ENCODE measurements at regions not wholly inside any gene's neighbourhood (a gene's known extent, or its start where the extent isn't known, plus 50 kb on each side); places are given as distances from the start of the nearest gene placed in this dataset.

GRCh38 chr4:141919649-141920048 lies 283.3 kb downstream of the IL15 start:
- TF ChIP-seq SMC3 (conservative IDR thresholded peaks at IDR 0.05; ENCODE audit: poor library complexity) (no peak), CTCF (IDR thresholded peaks at IDR 0.05; ENCODE audit: poor library complexity, severe bottlenecking) (no peak), POLR2AphosphoS5 (IDR thresholded peaks at IDR 0.05) (peak; percentile 33), EZH2 (IDR thresholded peaks at IDR 0.05; ENCODE audit: borderline replicate concordance, insufficient read depth, low read length, poor library complexity, severe bottlenecking) (no peak), EP300 (conservative IDR thresholded peaks at IDR 0.05; ENCODE audit: poor library complexity, severe bottlenecking) (peak; percentile 34), RAD21 (conservative IDR thresholded peaks at IDR 0.05) (no peak), TAF1 (IDR thresholded peaks at IDR 0.05; ENCODE audit: low read depth) (no peak), REST (IDR thresholded peaks at IDR 0.05; ENCODE audit: borderline replicate concordance) (no peak)

All from neural cell (in vitro differentiated cells).